GM21529 (cell line): ENCODE measurements at regions not wholly inside any gene's neighbourhood (a gene's known extent, or its start where the extent isn't known, plus 50 kb on each side); places are given as distances from the start of the nearest gene placed in this dataset.
A peak's percentile ranks its signal among the peaks of the same experiment; 100 is the strongest.
"Not testable (repeated sequence)": the region's sequence is repeated elsewhere in the genome, so short reads cannot be mapped to it uniquely, and the experiment has no call there.

Experiments used
- ATAC-seq: cut with Tn5 transposase; IDR thresholded peaks from one replicate; pipeline ENCODE4 v1.9.1; 2021; ENCODE audit not compliant: unreplicated experiment

GRCh38 chr11:122404571-122404970, 251.0 kb upstream of the UBASH3B start:
- no peak for ATAC-seq

DNA sequence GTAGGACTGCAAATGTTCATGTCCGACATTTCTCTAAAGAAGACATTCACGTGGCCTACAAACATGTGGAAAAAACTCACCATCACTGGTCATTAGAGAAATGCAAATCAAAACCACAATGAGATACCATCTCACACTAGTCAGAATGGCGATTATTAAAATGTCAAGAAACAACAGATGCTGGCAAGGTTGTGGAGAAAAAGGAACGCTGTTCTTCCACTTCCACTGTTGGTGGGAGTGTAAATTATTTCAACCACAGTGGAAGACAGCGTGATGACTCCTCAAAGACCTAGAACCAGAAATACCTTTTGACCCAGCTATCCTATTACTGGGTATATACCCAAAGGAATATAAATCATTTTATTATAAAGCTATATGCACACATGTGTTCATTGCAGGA, 253.9 kb upstream of the UBASH3B start:
- ATAC-seq, result not testable (repeated sequence)

GRCh38 chr11:122399375-122399774, 256.1 kb upstream of the UBASH3B start:
- ATAC-seq, result peak; percentile 58

- no peak for ATAC-seq
These were observed 256.7 kb upstream of the UBASH3B start for GRCh38 chr11:122398851-122399250.

- no peak for ATAC-seq
These were observed 257.4 kb upstream of the UBASH3B start for GRCh38 chr11:122398167-122398566.

- ATAC-seq, result no peak
These were observed 260.2 kb upstream of the UBASH3B start for GRCh38 chr11:122395282-122395681.

- no peak for ATAC-seq
These were observed 261.2 kb upstream of the UBASH3B start for GRCh38 chr11:122394313-122394712.

DNA sequence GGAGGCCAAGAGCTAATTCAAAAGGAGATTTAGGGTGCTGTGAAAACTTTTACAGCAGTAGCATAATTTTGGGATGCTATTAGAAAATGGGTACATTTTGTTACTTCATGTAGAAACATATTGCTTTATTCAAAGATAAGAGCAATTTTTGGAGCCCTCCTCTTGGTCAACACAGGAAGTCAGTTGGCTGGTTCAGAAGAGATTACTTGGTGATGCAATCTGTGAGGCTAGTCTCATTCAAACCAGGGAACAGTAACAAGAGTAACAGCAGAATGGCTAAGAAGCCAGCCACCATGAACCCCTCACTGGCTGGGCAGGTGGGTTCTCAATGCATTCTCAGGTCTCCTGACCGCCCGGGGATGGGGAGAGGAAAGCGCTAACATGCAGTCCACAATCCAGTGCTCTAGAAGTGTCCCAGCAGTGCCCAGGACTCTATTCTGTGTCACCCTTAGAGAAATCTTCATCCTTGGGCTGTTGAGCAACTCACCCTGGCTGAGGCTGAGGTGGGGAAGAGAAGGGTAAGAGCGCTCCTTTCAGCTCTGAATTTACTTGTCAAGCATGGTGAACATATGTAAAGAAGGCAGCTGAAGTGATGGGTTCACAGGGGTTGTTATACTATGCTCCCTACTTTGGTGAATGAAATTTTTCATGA, 262.2 kb upstream of the UBASH3B start:
- ATAC-seq, result no peak

- ATAC-seq, result no peak
These were observed 263.0 kb upstream of the UBASH3B start for GRCh38 chr11:122392508-122392907.

GRCh38 chr11:122391049-122391448, 264.5 kb upstream of the UBASH3B start:
- no peak for ATAC-seq

GRCh38 chr11:122383186-122383585, 267.2 kb upstream of the BLID start:
- no peak for ATAC-seq

DNA sequence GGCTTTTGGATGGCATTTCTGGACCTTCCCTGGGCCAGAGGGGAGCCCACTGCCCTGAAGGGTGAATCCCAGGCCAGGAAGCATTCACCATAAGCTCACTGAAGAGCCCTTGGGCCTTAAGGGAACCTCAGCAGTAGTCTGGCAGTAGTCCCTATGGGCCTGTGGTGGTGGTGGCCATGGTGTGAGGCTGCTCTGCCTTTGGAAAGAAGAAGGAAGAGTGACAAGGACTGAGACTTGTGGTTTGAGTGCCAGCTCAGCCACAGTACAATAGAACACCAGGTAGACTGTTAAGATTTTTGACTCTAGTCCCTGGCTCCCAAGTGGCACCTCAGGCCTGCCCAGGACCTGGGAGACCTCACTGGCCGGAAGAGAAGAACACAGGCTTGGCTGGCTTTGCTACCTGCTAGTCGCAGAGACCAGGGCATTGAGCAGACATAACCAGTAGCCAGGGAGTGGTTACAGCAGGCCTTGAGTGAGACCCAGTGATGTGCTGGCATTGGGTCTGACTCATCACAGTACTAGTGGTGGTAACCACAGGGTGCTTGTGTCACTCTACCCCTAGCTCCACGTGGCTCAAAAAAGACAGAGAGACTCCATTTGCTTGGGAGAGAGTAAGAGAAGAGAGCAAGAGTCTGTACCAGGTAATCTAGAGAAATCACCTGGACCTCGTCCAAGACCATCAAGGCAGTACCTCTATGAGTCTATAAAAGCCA, 259.8 kb upstream of the BLID start:
- ATAC-seq, result no peak

DNA sequence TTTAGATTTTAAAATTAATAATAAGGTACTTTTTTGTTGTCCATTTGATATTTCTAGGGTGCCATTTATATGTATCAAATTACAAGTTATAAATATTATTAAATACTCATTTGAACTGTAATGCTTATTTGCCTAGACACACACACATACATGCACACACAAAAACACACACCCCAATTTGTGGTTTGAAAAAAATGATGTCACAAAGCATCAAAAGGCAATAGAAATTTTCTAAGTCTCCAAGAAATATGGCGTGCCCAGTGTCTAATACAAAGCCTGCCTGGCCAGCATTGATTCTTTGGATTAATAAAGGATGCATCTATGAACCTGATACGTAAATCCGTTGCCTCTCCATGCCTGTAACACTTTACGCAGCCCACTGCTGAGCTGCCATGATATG, 252.8 kb upstream of the BLID start:
- no peak for ATAC-seq

GRCh38 chr11:122367809-122368231, 251.8 kb upstream of the BLID start:
- no peak for ATAC-seq

- no peak for ATAC-seq
These were observed 249.8 kb upstream of the BLID start for GRCh38 chr11:122365610-122366360.

GRCh38 chr11:122363296-122363695, 247.3 kb upstream of the BLID start:
- no peak for ATAC-seq

DNA sequence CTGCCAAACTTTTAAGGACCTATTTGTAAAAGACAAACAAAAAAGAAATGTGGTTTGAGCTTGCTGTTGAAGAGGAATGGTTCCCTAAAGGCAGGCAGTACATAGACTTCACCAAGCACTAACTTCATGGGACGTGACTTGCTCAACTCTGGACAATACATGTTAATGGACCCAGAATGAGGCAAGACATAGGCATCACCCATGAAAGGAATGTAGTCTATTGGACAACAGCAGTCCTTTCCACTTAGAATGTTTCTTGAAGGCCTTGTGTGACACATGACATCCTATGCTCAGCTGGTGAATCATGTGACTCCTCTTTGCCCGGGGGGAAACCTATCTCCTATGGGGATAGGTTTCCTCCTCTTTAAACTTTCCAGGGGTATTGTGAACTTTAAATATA, 246.4 kb upstream of the BLID start:
- ATAC-seq, result no peak

DNA sequence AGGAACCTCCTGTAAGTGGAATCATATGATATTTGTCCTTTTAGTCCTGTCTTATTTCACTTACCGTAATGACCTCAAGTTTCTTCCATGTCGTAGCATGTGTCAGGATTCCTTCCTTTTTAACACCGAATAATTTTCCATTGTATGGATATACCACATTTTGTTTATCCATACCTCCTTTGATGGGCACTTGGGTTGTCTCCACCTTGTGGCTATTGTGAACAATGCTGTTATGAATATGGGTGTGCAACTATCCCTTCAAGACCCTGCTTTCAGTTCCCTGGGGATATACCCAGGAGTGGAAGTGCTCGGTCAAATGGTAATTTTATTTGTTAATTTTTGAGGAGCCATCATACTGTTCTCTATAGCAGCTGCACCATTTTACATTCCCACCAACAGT, 244.9 kb upstream of the BLID start:
- ATAC-seq, result no peak

DNA sequence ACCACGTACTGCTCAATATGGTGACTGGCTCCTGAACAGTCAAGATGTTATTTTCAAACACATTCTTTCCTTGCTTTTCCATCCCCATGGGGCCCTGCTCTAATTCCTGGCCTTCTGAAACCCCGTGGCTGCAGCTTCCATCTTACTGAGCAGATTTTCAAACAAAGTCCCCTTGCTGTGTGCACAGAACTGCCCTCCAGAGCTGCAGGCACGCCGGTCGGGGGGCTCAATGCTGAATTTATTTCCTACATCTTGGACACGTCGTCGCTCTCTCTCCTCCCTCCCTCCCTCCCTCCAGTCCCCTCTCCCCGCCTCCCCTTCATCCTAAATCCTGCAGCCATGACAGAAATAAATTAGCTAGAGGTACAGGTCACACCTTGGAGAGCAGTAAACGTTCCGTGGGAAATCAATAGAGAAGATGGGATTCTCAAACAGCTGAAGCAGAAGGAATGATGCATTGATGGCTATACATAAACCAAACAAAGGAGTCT, 243.1 kb upstream of the BLID start:
- ATAC-seq, result no peak

GRCh38 chr11:122358292-122358691, 242.3 kb upstream of the BLID start:
- ATAC-seq, result no peak

DNA sequence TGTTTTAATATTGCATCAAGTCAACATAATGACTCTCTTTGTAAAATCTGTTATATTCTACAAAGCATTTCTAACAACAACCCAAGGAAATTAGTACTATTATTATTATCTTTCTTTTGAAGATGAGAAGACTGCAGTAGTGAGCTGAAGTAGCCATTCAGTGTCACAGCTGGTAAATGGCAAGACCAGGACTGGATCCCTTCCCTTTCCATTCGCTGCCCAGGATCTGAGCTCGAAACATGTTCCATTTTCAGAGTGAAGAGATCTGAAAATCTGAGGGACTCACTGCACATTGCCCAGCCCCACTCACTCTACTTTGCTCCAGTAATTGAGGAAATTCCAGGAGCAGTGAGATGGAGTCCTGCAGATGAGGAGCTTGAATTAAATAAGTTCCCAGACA, 240.0 kb upstream of the BLID start:
- no peak for ATAC-seq
